Keratinocyte (primary cell): ENCODE measurements at regions not wholly inside any gene's neighbourhood (a gene's known extent, or its start where the extent isn't known, plus 50 kb on each side); places are given as distances from the start of the nearest gene placed in this dataset.

Experiments
- EZH2 ChIP-seq: IDR thresholded peaks from one replicate; pipeline ENCODE4 v1.6.1; 2012; ENCODE audit warnings: inconsistent platforms, mild to moderate bottlenecking, low read length, moderate library complexity
- TF ChIP-seq, protein P1 (sequence below), 3 experiments: IDR thresholded peaks in 1 of 3; conservative IDR thresholded peaks in 1 of 3; optimal IDR thresholded peaks in 1 of 3; 2 replicates in 2 of 3; 3 replicates in 1 of 3; pipeline versions ENCODE3 to v1.5.1; 2011; ENCODE audit warnings: low read length in 3 of 3, mild to moderate bottlenecking in 3 of 3, moderate library complexity in 2 of 3, control low read depth in 1 of 3, inconsistent platforms in 1 of 3; ENCODE audit not compliant: insufficient read depth in 2 of 3; ENCODE audit errors: extremely low read depth in 1 of 3

DNA sequence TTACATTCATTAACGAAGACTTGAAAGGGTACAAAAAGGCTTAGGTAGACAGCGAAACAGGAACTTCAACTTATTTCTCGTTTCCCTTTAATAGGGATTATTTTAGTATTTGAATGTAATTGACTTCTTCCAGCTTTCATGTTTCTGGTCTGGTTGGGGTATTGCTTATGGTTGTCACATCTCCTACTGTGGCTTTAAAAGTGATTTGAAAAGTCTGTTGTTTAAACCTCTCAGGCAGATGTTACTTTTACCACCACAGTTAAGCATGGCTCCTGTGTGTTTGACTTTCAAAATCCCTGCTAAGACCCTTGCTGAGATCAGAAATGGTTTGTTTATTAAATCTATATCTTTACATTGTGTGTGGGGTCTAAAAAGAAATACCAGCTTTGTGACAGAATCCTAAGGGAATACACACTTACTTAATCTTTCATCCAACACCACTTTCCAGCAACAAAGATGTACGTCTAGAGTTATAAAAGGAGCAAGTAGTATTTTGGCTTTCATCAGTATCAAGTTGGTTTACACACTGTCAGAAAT lies 661.2 kb downstream of the FAT4 start:
- TF ChIP-seq, protein P1, sequence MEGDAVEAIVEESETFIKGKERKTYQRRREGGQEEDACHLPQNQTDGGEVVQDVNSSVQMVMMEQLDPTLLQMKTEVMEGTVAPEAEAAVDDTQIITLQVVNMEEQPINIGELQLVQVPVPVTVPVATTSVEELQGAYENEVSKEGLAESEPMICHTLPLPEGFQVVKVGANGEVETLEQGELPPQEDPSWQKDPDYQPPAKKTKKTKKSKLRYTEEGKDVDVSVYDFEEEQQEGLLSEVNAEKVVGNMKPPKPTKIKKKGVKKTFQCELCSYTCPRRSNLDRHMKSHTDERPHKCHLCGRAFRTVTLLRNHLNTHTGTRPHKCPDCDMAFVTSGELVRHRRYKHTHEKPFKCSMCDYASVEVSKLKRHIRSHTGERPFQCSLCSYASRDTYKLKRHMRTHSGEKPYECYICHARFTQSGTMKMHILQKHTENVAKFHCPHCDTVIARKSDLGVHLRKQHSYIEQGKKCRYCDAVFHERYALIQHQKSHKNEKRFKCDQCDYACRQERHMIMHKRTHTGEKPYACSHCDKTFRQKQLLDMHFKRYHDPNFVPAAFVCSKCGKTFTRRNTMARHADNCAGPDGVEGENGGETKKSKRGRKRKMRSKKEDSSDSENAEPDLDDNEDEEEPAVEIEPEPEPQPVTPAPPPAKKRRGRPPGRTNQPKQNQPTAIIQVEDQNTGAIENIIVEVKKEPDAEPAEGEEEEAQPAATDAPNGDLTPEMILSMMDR (optimal IDR thresholded peaks at IDR 0.05 in 1 of 3, IDR thresholded peaks at IDR 0.05 in 1 of 3, conservative IDR thresholded peaks at IDR 0.05 in 1 of 3; ENCODE audit: extremely low read depth in 1 of 3, insufficient read depth in 2 of 3, low read length in 3 of 3) = no peak
- no peak for TF ChIP-seq EZH2
